ENCODE measurements at regions not wholly inside any gene's neighbourhood (a gene's known extent, or its start where the extent isn't known, plus 50 kb on each side); places are given as distances from the start of the nearest gene placed in this dataset.
A peak's percentile ranks its signal among the peaks of the same experiment; 100 is the strongest.

DNA sequence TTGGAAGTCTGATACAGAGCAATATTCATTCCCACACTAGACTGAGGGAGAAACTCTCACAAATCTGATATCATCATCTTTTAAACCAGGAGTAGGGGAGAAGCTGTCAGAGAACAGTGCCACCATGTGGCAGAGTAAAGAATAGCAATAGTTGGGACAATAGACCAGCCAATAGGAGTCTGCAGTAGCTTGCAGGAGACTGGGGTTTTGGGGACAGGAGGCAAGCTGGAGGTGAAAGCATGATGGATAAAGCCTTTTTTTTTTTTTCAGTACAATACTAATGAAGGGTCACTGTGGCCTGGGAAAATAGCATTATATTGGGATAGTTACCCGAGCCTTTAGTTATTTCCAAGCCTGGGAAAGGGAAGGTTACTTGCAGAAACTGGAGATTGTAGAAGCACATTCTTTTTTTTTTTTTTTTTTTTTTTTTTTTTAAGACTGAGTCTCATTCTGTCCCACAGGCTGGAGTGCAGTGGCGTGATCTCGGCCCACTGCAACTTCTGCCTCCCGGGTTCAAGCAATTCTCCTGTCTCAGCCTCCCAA, 120.7 kb downstream of the S1PR1 start:
- DNase-seq (ENCODE audit: insufficient read length, low spot score) (peak; percentile 37), FAIRE-seq (peak; percentile 6)
- TF ChIP-seq, protein P1, sequence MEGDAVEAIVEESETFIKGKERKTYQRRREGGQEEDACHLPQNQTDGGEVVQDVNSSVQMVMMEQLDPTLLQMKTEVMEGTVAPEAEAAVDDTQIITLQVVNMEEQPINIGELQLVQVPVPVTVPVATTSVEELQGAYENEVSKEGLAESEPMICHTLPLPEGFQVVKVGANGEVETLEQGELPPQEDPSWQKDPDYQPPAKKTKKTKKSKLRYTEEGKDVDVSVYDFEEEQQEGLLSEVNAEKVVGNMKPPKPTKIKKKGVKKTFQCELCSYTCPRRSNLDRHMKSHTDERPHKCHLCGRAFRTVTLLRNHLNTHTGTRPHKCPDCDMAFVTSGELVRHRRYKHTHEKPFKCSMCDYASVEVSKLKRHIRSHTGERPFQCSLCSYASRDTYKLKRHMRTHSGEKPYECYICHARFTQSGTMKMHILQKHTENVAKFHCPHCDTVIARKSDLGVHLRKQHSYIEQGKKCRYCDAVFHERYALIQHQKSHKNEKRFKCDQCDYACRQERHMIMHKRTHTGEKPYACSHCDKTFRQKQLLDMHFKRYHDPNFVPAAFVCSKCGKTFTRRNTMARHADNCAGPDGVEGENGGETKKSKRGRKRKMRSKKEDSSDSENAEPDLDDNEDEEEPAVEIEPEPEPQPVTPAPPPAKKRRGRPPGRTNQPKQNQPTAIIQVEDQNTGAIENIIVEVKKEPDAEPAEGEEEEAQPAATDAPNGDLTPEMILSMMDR (IDR thresholded peaks at IDR 0.05; ENCODE audit: insufficient read depth, missing control alignments), result peak; percentile 89

DNA sequence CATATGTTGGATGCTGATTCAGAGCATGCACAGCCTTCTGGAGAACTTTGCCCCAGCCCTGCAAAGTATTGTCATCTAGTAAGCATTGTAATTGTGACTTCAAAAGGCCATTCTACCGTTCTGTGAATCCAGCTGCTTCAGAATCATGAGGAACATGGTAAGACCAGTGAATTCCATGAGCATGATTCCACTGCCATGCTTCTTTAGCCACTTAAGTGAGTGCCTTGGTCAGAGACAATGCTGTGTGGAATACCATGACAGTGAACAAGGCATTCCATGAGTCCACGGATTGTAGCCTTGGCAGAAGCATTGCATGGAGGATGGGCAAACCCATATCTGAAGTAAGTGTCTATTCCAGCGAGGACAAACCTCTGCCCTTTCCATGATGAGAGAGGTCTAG, 123.7 kb downstream of the S1PR1 start:
- no peak for FAIRE-seq

DNA sequence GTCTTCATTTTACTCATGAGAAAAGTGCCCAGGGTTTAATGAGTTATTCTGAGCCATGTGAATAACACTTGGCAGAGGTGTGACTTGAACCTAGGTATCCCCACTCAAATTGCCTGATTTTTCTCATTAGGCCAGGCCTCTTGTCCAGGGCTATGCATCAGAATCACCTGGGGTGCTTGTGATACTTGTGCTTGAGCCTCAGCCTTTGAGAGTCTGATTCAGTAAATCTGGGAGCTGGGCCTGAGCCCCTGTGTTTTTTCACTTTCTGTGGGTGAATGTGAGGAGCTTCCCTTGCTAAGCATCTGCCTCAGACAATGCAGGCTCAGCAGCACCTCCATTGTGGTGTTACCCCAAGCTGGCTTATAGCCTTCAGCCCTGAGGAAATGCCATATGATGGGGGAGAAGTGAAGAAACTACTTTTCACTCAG, 127.1 kb downstream of the S1PR1 start:
- DNase-seq (ENCODE audit: insufficient read length, low spot score) (no peak), FAIRE-seq (no peak)
- TF ChIP-seq, protein P1 (IDR thresholded peaks at IDR 0.05; ENCODE audit: insufficient read depth, missing control alignments), result no peak

More for the DNA sequence above, 123.7 kb downstream of the S1PR1 start:
- no peak for DNase-seq (ENCODE audit: insufficient read length, low spot score)
- TF ChIP-seq, protein P1 (IDR thresholded peaks at IDR 0.05; ENCODE audit: insufficient read depth, missing control alignments), result no peak

DNA sequence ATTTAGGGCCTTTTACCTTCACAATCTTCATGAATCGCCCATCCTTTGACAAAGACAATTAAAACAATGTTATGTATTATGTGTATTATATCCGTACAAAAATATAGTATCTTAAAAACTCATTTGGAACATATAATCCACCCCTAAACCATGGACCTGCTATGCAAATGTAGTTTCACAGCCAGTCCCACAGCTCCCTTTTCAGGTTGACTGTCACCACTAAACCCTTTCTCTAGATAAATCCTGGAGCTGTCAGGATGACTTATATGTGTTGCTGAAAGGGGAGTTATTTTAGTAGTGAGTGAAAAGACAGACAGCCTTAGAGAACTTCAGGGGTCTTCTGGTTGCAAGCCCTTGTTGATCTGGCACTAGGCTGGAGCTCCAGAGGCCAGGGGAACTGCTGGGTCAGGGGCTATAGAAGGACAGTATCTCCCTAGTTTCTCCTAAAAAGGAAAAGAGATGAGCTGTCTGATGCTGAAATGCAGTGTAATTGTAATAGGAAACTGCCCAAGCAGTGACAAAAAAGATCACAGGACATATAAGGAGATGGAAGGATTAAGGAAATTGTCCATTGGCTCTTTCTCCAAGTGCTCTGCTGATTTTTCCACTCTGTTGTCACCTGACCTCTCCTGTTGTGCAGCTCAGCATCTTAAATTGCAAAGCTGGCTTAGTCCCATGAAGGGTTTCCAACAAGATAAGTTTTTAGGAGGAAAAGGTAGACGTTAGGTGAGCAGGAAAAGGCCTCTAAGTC, 127.7 kb downstream of the S1PR1 start:
- TF ChIP-seq, protein P1 (IDR thresholded peaks at IDR 0.05; ENCODE audit: insufficient read depth, missing control alignments), result no peak
- no peak for FAIRE-seq
- DNase-seq (ENCODE audit: insufficient read length, low spot score), result no peak

DNA sequence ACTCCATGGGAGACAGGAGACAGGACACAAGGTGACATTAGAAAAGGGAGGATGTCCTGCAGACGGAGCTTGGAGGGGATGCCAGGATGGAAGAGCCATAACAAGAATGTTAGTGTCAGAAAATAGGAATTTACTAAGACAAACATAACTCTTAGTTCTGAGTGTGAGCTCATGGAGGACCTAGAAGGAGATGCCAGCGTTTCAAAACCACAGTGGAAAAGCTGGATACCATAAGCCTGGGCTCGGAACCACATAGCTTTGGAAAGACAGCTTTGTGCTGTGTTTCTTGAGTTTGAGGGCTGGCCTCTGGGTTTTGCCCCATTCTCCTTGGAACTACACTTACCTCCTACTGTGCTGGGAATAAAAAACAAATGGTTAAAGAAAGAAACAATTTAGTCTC, 128.4 kb downstream of the S1PR1 start:
- DNase-seq (ENCODE audit: insufficient read length, low spot score), result no peak
- TF ChIP-seq, protein P1 (IDR thresholded peaks at IDR 0.05; ENCODE audit: insufficient read depth, missing control alignments), result no peak
- no peak for FAIRE-seq

DNA sequence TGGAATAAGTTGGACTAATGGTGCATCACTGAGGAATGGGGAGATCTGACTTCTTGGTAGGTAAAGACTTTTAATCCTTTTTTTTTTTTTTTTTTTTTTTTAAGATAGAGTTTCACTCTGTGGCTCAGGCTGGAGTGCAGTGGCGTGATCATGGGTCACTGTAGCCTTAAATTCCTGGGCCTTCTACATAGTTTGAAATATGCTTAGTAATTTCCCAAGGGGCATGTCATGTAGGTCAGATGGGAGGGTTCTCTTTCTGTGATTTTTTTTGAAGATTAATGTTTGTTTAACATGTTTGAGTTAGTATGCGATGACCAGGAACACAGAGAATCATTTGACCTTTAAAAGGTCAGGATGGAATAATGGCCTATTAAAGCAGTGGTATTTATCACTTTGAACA, 129.1 kb downstream of the S1PR1 start:
- no peak for DNase-seq (ENCODE audit: insufficient read length, low spot score)
- TF ChIP-seq, protein P1 (IDR thresholded peaks at IDR 0.05; ENCODE audit: insufficient read depth, missing control alignments), result no peak
- no peak for FAIRE-seq

Data from D721Med (cell line).